Small intestine (tissue), 7 donors: ENCODE measurements at regions not wholly inside any gene's neighbourhood (a gene's known extent, or its start where the extent isn't known, plus 50 kb on each side); places are given as distances from the start of the nearest gene placed in this dataset.
A peak's percentile ranks its signal among the peaks of the same experiment; 100 is the strongest.

ENCODE experiments used
- DNase-seq, 2 donors: peaks; one replicate each; pipeline versions ENCODE4 v3.0.0 to v3.0.0-alpha.2; 2013
- FAIRE-seq: peaks from 2 replicates; lab custom pipeline; 2012; peaks lifted over from hg19 to GRCh38; lab: Jason Lieb, UNC
- H3K27ac ChIP-seq, 3 donors: one replicate each; pipeline ENCODE4 v1.5.1; 2013; ENCODE audit warnings: low read length in 2 of 3, mild to moderate bottlenecking in 2 of 3, control low read depth in 1 of 3, inconsistent platforms in 1 of 3, low read depth in 1 of 3, moderate library complexity in 1 of 3
- H3K27me3 ChIP-seq, 3 donors: one replicate each; pipeline ENCODE4 v1.6.1; 2013; ENCODE audit warnings: low read length in 3 of 3, inconsistent platforms in 1 of 3; ENCODE audit not compliant: control insufficient read depth in 3 of 3, insufficient read depth in 3 of 3
- H3K36me3 ChIP-seq, 3 donors: one replicate each; pipeline ENCODE4 v1.6.1; 2013; ENCODE audit warnings: low read length in 3 of 3, inconsistent platforms in 1 of 3, low read depth in 1 of 3, mild to moderate bottlenecking in 1 of 3, moderate library complexity in 1 of 3; ENCODE audit not compliant: control insufficient read depth in 3 of 3, insufficient read depth in 2 of 3
- H3K4me1 ChIP-seq, 3 donors: one replicate each; pipeline ENCODE4 v1.6.1; 2013; ENCODE audit warnings: low read length in 2 of 3, inconsistent platforms in 1 of 3, low read depth in 1 of 3, mild to moderate bottlenecking in 1 of 3, moderate library complexity in 1 of 3; ENCODE audit not compliant: control insufficient read depth in 3 of 3, insufficient read depth in 2 of 3
- H3K4me3 ChIP-seq, 3 donors: one replicate each; pipeline ENCODE4 v1.5.1; 2013; ENCODE audit warnings: low read length in 3 of 3, control low read depth in 1 of 3, inconsistent platforms in 1 of 3, low read depth in 1 of 3, mild to moderate bottlenecking in 1 of 3, moderate library complexity in 1 of 3
- H3K9me3 ChIP-seq, 2 donors: one replicate each; pipeline ENCODE4 v1.6.1; 2013; ENCODE audit warnings: low read depth in 1 of 2, low read length in 1 of 2; ENCODE audit not compliant: control insufficient read depth in 2 of 2, insufficient read depth in 1 of 2
- WGBS, 3 donors: extraction: QIAGEN DNeasy Blood & Tissue Kit; methylation state at CpG; one replicate each; pipeline ENCODE4 v1.1.7; 2013; 5-methylcytosine and 5-hydroxymethylcytosine counted together
- donor health status: healthy with polysubstance abuse.
- donor health status: control.
- donor health status: control.
- donor health status: Bipolar disorder and iron deficiency.
- donor health status: healthy.

GRCh38 chr1:43083375-43083891, 88.7 kb downstream of the EBNA1BP2 start:
- no peak for FAIRE-seq
- WGBS, 3 donors, result 88 to 100% (median 88%) methylated on average over 1 of the region's 1 CpG

GRCh38 chr1:43082740-43083139, 89.3 kb downstream of the EBNA1BP2 start:
- no peak overlapping the region for H3K4me3 ChIP-seq
- H3K9me3 ChIP-seq, result no peaks in the 10 kb centered on the region
- H3K4me1 ChIP-seq, result no peaks in the 10 kb centered on the region
- H3K27me3 ChIP-seq, result no peaks in the 10 kb centered on the region
- DNase-seq (no peak), FAIRE-seq (no peak)
- 67 to 74% (median 73%) methylated on average over 6 of the region's 6 CpGs for WGBS, 3 donors
- H3K36me3 ChIP-seq, result no peaks in the 10 kb centered on the region
- H3K27ac ChIP-seq, result no peak overlapping the region

More at GRCh38 chr1:43083375-43083891, 88.7 kb downstream of the EBNA1BP2 start:
- Histone ChIP-seq H3K9me3 (no peaks in the 10 kb centered on the region), H3K4me1 (no peaks in the 10 kb centered on the region), H3K36me3 (no peaks in the 10 kb centered on the region), H3K27ac (no peak overlapping the region), H3K27me3 (no peaks in the 10 kb centered on the region), H3K4me3 (no peak overlapping the region)
- DNase-seq, result no peak

- H3K27me3 ChIP-seq, result no peaks in the 10 kb centered on the region
- no peaks in the 10 kb centered on the region for H3K36me3 ChIP-seq
- DNase-seq (peak in 1 of 2 donors; percentile 11), FAIRE-seq (no peak)
- H3K4me3 ChIP-seq, result no peak overlapping the region
- 57 to 72% (median 71%) methylated on average over 6 of the region's 6 CpGs for WGBS, 3 donors
- H3K4me1 ChIP-seq, result peaks cover 0 to 5% (median 0%) of the 10 kb centered on the region in 3 donors
- no peak overlapping the region for H3K27ac ChIP-seq
- H3K9me3 ChIP-seq, result no peaks in the 10 kb centered on the region
Observed at GRCh38 chr1:43077273-43077672, 94.8 kb downstream of the EBNA1BP2 start.

- peaks cover 0 to 6% (median 0%) of the 10 kb centered on the region in 3 donors for H3K4me1 ChIP-seq
- no peak for DNase-seq
- no peak for FAIRE-seq
Observed at GRCh38 chr1:43074709-43075108, 97.4 kb downstream of the EBNA1BP2 start.

DNA sequence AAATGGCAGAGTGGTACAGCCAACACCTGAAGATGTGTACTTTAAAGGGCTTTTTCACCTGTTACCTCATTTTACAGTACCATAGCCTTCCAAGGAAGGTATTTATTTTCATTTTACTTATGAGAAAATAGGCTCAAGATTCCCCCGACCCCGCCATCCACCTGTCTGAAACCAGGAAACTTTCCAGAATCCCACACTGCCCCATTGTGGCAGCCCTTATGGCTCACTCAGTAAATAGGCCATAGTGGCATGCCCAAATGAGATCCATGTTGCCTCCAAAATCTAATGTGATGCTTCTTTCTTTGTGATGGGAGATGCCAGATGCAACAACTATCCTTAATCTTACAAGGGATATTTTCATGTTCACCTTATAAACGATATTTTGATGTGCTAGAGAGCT, 97.8 kb downstream of the EBNA1BP2 start:
- no peaks in the 10 kb centered on the region for H3K27me3 ChIP-seq
- no peak for FAIRE-seq
- peaks cover 0 to 11% (median 0%) of the 10 kb centered on the region in 3 donors for H3K4me1 ChIP-seq
- H3K9me3 ChIP-seq, result no peaks in the 10 kb centered on the region
- 70 to 81% (median 74%) methylated on average over 3 of the region's 3 CpGs for WGBS, 3 donors
- H3K4me3 ChIP-seq, result no peak overlapping the region
- no peaks in the 10 kb centered on the region for H3K36me3 ChIP-seq
- DNase-seq, result no peak
- H3K27ac ChIP-seq, result no peak overlapping the region

More at GRCh38 chr1:43074709-43075108, 97.4 kb downstream of the EBNA1BP2 start:
- H3K27me3 ChIP-seq, result no peaks in the 10 kb centered on the region
- H3K9me3 ChIP-seq, result no peaks in the 10 kb centered on the region
- no peak overlapping the region for H3K4me3 ChIP-seq
- H3K36me3 ChIP-seq, result no peaks in the 10 kb centered on the region
- H3K27ac ChIP-seq, result no peak overlapping the region
- 84 to 94% (median 89%) methylated on average over 2 of the region's 2 CpGs for WGBS, 3 donors

DNA sequence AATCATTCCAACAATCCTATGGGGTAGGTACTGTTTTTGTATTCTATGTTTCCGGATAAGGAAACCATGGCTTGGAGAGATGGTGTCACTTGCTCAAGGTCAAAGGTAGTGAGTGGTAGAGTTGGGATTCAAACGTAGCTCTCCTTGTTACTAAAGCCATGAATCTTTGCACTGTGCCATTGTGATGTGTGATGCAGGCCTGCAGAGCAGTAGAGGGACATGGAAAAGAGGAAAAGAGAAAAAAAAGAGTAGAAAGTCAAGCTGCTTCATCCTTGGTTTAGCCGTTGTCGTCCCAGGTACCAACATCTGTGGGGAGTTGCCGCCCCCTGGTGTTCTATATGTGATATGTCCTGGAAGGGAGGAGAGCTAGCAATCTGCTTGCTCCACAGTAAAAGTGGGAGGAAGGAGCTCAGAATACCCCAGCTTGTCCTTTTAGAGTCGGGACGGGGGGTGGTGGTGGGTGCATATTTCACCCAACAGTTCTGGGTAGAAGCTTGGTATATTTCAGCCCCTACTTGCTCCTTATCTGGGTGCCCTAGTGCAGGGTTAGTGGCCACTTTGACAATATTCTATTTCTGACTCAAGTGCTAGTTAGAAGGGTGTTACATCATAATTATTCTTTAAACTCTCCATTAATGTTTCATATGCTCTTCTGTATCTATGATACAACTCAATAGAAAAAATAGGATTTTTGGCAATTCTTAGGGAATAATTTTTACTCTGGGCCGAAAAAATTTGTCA, 98.4 kb downstream of the EBNA1BP2 start:
- Histone ChIP-seq H3K4me3 (no peak overlapping the region), H3K36me3 (no peaks in the 10 kb centered on the region), H3K27ac (no peak overlapping the region), H3K4me1 (peaks cover 0 to 16% (median 0%) of the 10 kb centered on the region in 3 donors), H3K27me3 (no peaks in the 10 kb centered on the region), H3K9me3 (no peaks in the 10 kb centered on the region)
- DNase-seq (peak; percentile 81 to 88), FAIRE-seq (no peak)
- WGBS, 3 donors, result 17 to 24% (median 20%) methylated on average over 8 of the region's 8 CpGs

DNA sequence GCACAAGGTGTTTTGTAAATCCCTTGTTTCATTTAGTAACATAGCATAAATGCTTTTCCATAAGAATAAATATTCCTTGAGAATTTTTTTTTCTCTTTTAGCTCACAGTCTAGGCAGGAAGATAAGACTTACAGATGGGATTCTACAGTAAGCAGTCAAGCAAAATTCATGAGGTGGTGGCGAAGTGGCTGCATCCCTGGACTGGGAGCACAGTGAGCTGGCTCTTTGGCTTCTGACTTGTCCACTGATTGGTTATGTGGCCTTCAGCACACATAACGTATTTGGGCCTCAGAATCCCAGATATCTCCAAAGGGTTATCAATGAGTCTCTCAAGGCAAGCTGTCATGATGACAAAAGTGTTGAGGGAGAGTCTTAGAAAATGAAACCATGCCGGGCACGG, 99.8 kb downstream of the EBNA1BP2 start:
- 50 to 74% (median 60%) methylated on average over 4 of the region's 4 CpGs for WGBS, 3 donors
- Histone ChIP-seq H3K27ac (no peak overlapping the region), H3K27me3 (no peaks in the 10 kb centered on the region), H3K36me3 (no peaks in the 10 kb centered on the region), H3K4me3 (no peak overlapping the region), H3K9me3 (no peaks in the 10 kb centered on the region), H3K4me1 (peaks cover 0 to 19% (median 0%) of the 10 kb centered on the region in 3 donors)
- DNase-seq (no peak), FAIRE-seq (no peak)

- Histone ChIP-seq H3K4me1 (peaks cover 0 to 19% (median 0%) of the 10 kb centered on the region in 3 donors), H3K27me3 (no peaks in the 10 kb centered on the region), H3K36me3 (no peaks in the 10 kb centered on the region), H3K9me3 (no peaks in the 10 kb centered on the region), H3K4me3 (no peak overlapping the region), H3K27ac (no peak overlapping the region)
- no peak for FAIRE-seq
- WGBS, 3 donors, result 81 to 92% (median 89%) methylated on average over 2 of the region's 2 CpGs
- no peak for DNase-seq
Observed at GRCh38 chr1:43071241-43071640, 100.8 kb downstream of the EBNA1BP2 start.
